ENCODE measurements at regions not wholly inside any gene's neighbourhood (a gene's known extent, or its start where the extent isn't known, plus 50 kb on each side); places are given as distances from the start of the nearest gene placed in this dataset.

GRCh38 chr14:34113991-34114390, 163.1 kb upstream of the EGLN3 start:
- TF ChIP-seq, protein P1, sequence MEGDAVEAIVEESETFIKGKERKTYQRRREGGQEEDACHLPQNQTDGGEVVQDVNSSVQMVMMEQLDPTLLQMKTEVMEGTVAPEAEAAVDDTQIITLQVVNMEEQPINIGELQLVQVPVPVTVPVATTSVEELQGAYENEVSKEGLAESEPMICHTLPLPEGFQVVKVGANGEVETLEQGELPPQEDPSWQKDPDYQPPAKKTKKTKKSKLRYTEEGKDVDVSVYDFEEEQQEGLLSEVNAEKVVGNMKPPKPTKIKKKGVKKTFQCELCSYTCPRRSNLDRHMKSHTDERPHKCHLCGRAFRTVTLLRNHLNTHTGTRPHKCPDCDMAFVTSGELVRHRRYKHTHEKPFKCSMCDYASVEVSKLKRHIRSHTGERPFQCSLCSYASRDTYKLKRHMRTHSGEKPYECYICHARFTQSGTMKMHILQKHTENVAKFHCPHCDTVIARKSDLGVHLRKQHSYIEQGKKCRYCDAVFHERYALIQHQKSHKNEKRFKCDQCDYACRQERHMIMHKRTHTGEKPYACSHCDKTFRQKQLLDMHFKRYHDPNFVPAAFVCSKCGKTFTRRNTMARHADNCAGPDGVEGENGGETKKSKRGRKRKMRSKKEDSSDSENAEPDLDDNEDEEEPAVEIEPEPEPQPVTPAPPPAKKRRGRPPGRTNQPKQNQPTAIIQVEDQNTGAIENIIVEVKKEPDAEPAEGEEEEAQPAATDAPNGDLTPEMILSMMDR (IDR thresholded peaks at IDR 0.05): no peak
- no peak for TF ChIP-seq EP300 (IDR thresholded peaks at IDR 0.05)
